ENCODE measurements at regions not wholly inside any gene's neighbourhood (a gene's known extent, or its start where the extent isn't known, plus 50 kb on each side); places are given as distances from the start of the nearest gene placed in this dataset.

GRCh38 chr2:183868153-183868552 lies 730.2 kb upstream of the ZNF804A start:
- POLR2A ChIA-PET: no interaction called here
- no peak for DNase-seq (ENCODE audit: extremely low spot score)
- no peak for TF ChIP-seq PKNOX1 (IDR thresholded peaks at IDR 0.05)
- no peak for TF ChIP-seq SUZ12 (IDR thresholded peaks at IDR 0.05)
- TF ChIP-seq FOXA1 (IDR thresholded peaks at IDR 0.05): no peak
- TF ChIP-seq SP1 (IDR thresholded peaks at IDR 0.05): no peak
- TF ChIP-seq L3MBTL2 (conservative IDR thresholded peaks at IDR 0.05): no peak
- TF ChIP-seq ARNT (IDR thresholded peaks at IDR 0.05): no peak
- TF ChIP-seq HDGF (IDR thresholded peaks at IDR 0.05; ENCODE audit: borderline replicate concordance): no peak
- no peak for TF ChIP-seq ELF4 (IDR thresholded peaks at IDR 0.05)
- TF ChIP-seq CTBP1 (IDR thresholded peaks at IDR 0.05; ENCODE audit: borderline replicate concordance): no peak
- TF ChIP-seq NFRKB (IDR thresholded peaks at IDR 0.05): no peak
- CTCF ChIA-PET: no interaction called here

- ChIA-PET CTCF (no interaction called here), POLR2A (no interaction called here)
- DNase-seq (ENCODE audit: extremely low spot score): no peak
- TF ChIP-seq FOXM1 (IDR thresholded peaks at IDR 0.05; ENCODE audit: borderline replicate concordance) (no peak), HDGF (IDR thresholded peaks at IDR 0.05; ENCODE audit: borderline replicate concordance) (no peak)
Measured at GRCh38 chr2:183868707-183869106, 729.6 kb upstream of the ZNF804A start.

- ChIA-PET CTCF (no interaction called here), POLR2A (no interaction called here)
- TF ChIP-seq NFRKB (IDR thresholded peaks at IDR 0.05): no peak
- no peak for TF ChIP-seq L3MBTL2 (conservative IDR thresholded peaks at IDR 0.05)
- no peak for TF ChIP-seq ELF4 (IDR thresholded peaks at IDR 0.05)
- TF ChIP-seq PKNOX1 (IDR thresholded peaks at IDR 0.05): no peak
- TF ChIP-seq ARNT (IDR thresholded peaks at IDR 0.05): no peak
- TF ChIP-seq SP1 (IDR thresholded peaks at IDR 0.05): no peak
- no peak for TF ChIP-seq HDGF (IDR thresholded peaks at IDR 0.05; ENCODE audit: borderline replicate concordance)
- no peak for TF ChIP-seq FOXA1 (IDR thresholded peaks at IDR 0.05)
- no peak for TF ChIP-seq CTBP1 (IDR thresholded peaks at IDR 0.05; ENCODE audit: borderline replicate concordance)
- no peak for TF ChIP-seq ZNF384 (IDR thresholded peaks at IDR 0.05)
- TF ChIP-seq BHLHE40 (IDR thresholded peaks at IDR 0.05; ENCODE audit: borderline replicate concordance): no peak
- TF ChIP-seq TARDBP (IDR thresholded peaks at IDR 0.05): no peak
- TF ChIP-seq LEF1 (IDR thresholded peaks at IDR 0.05; ENCODE audit: borderline replicate concordance): no peak
- TF ChIP-seq SUZ12 (IDR thresholded peaks at IDR 0.05): no peak
- no peak for TF ChIP-seq FOXM1 (IDR thresholded peaks at IDR 0.05; ENCODE audit: borderline replicate concordance)
- no peak for TF ChIP-seq FOXK2 (IDR thresholded peaks at IDR 0.05)
- DNase-seq (ENCODE audit: extremely low spot score): no peak
Measured at GRCh38 chr2:183872131-183872530, 726.2 kb upstream of the ZNF804A start.

- POLR2A ChIA-PET: no interaction called here
- TF ChIP-seq L3MBTL2 (conservative IDR thresholded peaks at IDR 0.05): no peak
- no peak for TF ChIP-seq SUZ12 (IDR thresholded peaks at IDR 0.05)
- TF ChIP-seq PKNOX1 (IDR thresholded peaks at IDR 0.05): no peak
- no peak for TF ChIP-seq BHLHE40 (IDR thresholded peaks at IDR 0.05; ENCODE audit: borderline replicate concordance)
- TF ChIP-seq ELF4 (IDR thresholded peaks at IDR 0.05): no peak
- TF ChIP-seq LEF1 (IDR thresholded peaks at IDR 0.05; ENCODE audit: borderline replicate concordance): no peak
- CTCF ChIA-PET: no interaction called here
- DNase-seq (ENCODE audit: extremely low spot score): no peak
Measured at GRCh38 chr2:183881978-183882377, 716.4 kb upstream of the ZNF804A start.

- POLR2A ChIA-PET: no interaction called here
- CTCF ChIA-PET: no interaction called here
- DNase-seq (ENCODE audit: extremely low spot score): no peak
- TF ChIP-seq SP1 (IDR thresholded peaks at IDR 0.05) (no peak), CTBP1 (IDR thresholded peaks at IDR 0.05; ENCODE audit: borderline replicate concordance) (no peak)
Measured at GRCh38 chr2:183892315-183892941, 705.9 kb upstream of the ZNF804A start.

GRCh38 chr2:183898641-183899040 lies 699.7 kb upstream of the ZNF804A start:
- no peak for DNase-seq (ENCODE audit: extremely low spot score)
- ChIA-PET CTCF (no interaction called here), POLR2A (no interaction called here)
- TF ChIP-seq SP1 (IDR thresholded peaks at IDR 0.05): no peak
- TF ChIP-seq ARNT (IDR thresholded peaks at IDR 0.05): no peak
- TF ChIP-seq ELF4 (IDR thresholded peaks at IDR 0.05): no peak
- TF ChIP-seq SUZ12 (IDR thresholded peaks at IDR 0.05): no peak
- no peak for TF ChIP-seq L3MBTL2 (conservative IDR thresholded peaks at IDR 0.05)
- no peak for TF ChIP-seq NFRKB (IDR thresholded peaks at IDR 0.05)
- no peak for TF ChIP-seq LEF1 (IDR thresholded peaks at IDR 0.05; ENCODE audit: borderline replicate concordance)
- TF ChIP-seq CTBP1 (IDR thresholded peaks at IDR 0.05; ENCODE audit: borderline replicate concordance): no peak
- no peak for TF ChIP-seq FOXK2 (IDR thresholded peaks at IDR 0.05)

GRCh38 chr2:183901931-183902330 lies 696.4 kb upstream of the ZNF804A start:
- TF ChIP-seq NFRKB (IDR thresholded peaks at IDR 0.05) (no peak), SP1 (IDR thresholded peaks at IDR 0.05) (no peak)
- ChIA-PET CTCF (no interaction called here), POLR2A (no interaction called here)
- no peak for DNase-seq (ENCODE audit: extremely low spot score)
